CD4-positive, alpha-beta memory T cell (primary cell): ENCODE measurements at regions not wholly inside any gene's neighbourhood (a gene's known extent, or its start where the extent isn't known, plus 50 kb on each side); places are given as distances from the start of the nearest gene placed in this dataset.

Experiments used
- CTCF ChIA-PET: fragments of 350-600 bp; sonication (Branson Sonifier 250); formaldehyde crosslinking; loops from one replicate; lab custom pipeline; 2021; ENCODE audit warnings: inconsistent platforms; ENCODE audit not compliant: partially characterized antibody; lab: Charles Lee
- POLR2A ChIA-PET: fragments of 350-600 bp; sonication (Branson Sonifier 250); formaldehyde crosslinking; loops from one replicate; lab custom pipeline; 2021; ENCODE audit not compliant: partially characterized antibody; lab: Charles Lee
- DNase-seq, 5 donors: peaks; one replicate each; pipeline versions ENCODE4 v3.0.0 to v3.0.0-alpha.2; 2020 to 2022; ENCODE audit warnings: mixed read lengths in 1 of 5
- H3K27ac ChIP-seq: one replicate; pipeline ENCODE4 v1.7.0; 2013; ENCODE audit warnings: low read depth, low read length
- H3K27me3 ChIP-seq: 2 replicates; pipeline ENCODE4 v1.7.0; 2013; ENCODE audit warnings: mild to moderate bottlenecking, low read length, moderate library complexity; ENCODE audit not compliant: insufficient read depth
- H3K36me3 ChIP-seq: 2 replicates; pipeline ENCODE4 v1.7.0; 2013; ENCODE audit warnings: mild to moderate bottlenecking, low read length, moderate library complexity; ENCODE audit not compliant: insufficient read depth
- H3K4me1 ChIP-seq: 2 replicates; pipeline ENCODE4 v1.7.0; 2013; ENCODE audit warnings: mild to moderate bottlenecking, low read length, moderate library complexity; ENCODE audit not compliant: insufficient read depth
- H3K4me3 ChIP-seq, 2 donors: one replicate each; pipeline ENCODE4 v1.7.0; 2013; ENCODE audit warnings: low read length in 2 of 2, mild to moderate bottlenecking in 1 of 2
- H3K9me3 ChIP-seq, 2 donors: one replicate each; pipeline ENCODE4 v1.7.0; 2013; ENCODE audit warnings: low read length in 2 of 2, control low read depth in 1 of 2; ENCODE audit not compliant: control insufficient read depth in 1 of 2
- H3K27ac Mint-ChIP-seq, 7 donors: one replicate each; pipeline ENCODE4 v1.8.0; 2020 to 2021; ENCODE audit warnings: mixed read lengths in 7 of 7, mild to moderate bottlenecking in 6 of 7, inconsistent platforms in 3 of 7, moderate library complexity in 3 of 7
- H3K27me3 Mint-ChIP-seq, 2 donors: one replicate each; pipeline ENCODE4 v1.8.0; 2020 to 2021; ENCODE audit warnings: mixed read lengths in 2 of 2
- H3K36me3 Mint-ChIP-seq, 2 donors: one replicate each; pipeline ENCODE4 v1.8.0; 2020 to 2021; ENCODE audit warnings: mixed read lengths in 2 of 2, inconsistent platforms in 1 of 2, mild to moderate bottlenecking in 1 of 2
- H3K4me1 Mint-ChIP-seq, 4 donors: one replicate each; pipeline ENCODE4 v1.8.0; 2020 to 2021; ENCODE audit warnings: mixed read lengths in 4 of 4, mild to moderate bottlenecking in 1 of 4
- H3K4me3 Mint-ChIP-seq, 8 donors: one replicate each; pipeline ENCODE4 v1.8.0; 2020 to 2021; ENCODE audit warnings: mixed read lengths in 8 of 8, mild to moderate bottlenecking in 7 of 8, moderate library complexity in 6 of 8, inconsistent platforms in 3 of 8
- H3K9me3 Mint-ChIP-seq, 8 donors: one replicate each; pipeline ENCODE4 v1.8.0; 2020 to 2021; ENCODE audit warnings: mixed read lengths in 8 of 8, mild to moderate bottlenecking in 5 of 8, inconsistent platforms in 3 of 8, moderate library complexity in 1 of 8
- intact Hi-C: fragments of 100-400 bp; cut with micrococcal nuclease; formaldehyde crosslinking; loops from one replicate; pipeline ENCODE4 v1.15.1; 2023

GRCh38 chr5:82339792-82340191 is 61.6 kb upstream of the RPS23 start:
- POLR2A ChIA-PET, result no interaction called here
- intact Hi-C loops, result no loop called here
- no peak overlapping the region for H3K27ac Mint-ChIP-seq
- CTCF ChIA-PET, result no interaction called here
- H3K27me3 Mint-ChIP-seq, result peaks cover 8 to 11% of the 10 kb centered on the region in 2 donors
- Histone ChIP-seq H3K27ac (no peak overlapping the region), H3K4me1 (no peaks in the 10 kb centered on the region), H3K36me3 (no peaks in the 10 kb centered on the region), H3K9me3 (no peaks in the 10 kb centered on the region), H3K27me3 (no peaks in the 10 kb centered on the region), H3K4me3 (no peak overlapping the region)
- no peaks in the 10 kb centered on the region for H3K36me3 Mint-ChIP-seq
- H3K4me3 Mint-ChIP-seq, result no peak overlapping the region
- no peaks in the 10 kb centered on the region for H3K9me3 Mint-ChIP-seq
- no peak for DNase-seq
- peaks cover 0 to 1% (median 0%) of the 10 kb centered on the region in 4 donors for H3K4me1 Mint-ChIP-seq

GRCh38 chr5:82338771-82339373 is 60.7 kb upstream of the RPS23 start:
- no peaks in the 10 kb centered on the region for H3K27me3 ChIP-seq
- H3K27ac ChIP-seq, result no peak overlapping the region
- no peak overlapping the region for H3K4me3 ChIP-seq
- no peaks in the 10 kb centered on the region for H3K36me3 ChIP-seq
- intact Hi-C loops, result no loop called here
- ChIA-PET CTCF (no interaction called here), POLR2A (no interaction called here)
- no peaks in the 10 kb centered on the region for H3K9me3 ChIP-seq
- no peak for DNase-seq
- peaks cover 10% of the 10 kb centered on the region in 2 donors for H3K27me3 Mint-ChIP-seq
- H3K27ac Mint-ChIP-seq, result no peak overlapping the region
- H3K36me3 Mint-ChIP-seq, result no peaks in the 10 kb centered on the region
- peaks cover 0 to 1% (median 0%) of the 10 kb centered on the region in 4 donors for H3K4me1 Mint-ChIP-seq
- no peak overlapping the region for H3K4me3 Mint-ChIP-seq
- H3K4me1 ChIP-seq, result no peaks in the 10 kb centered on the region
- no peaks in the 10 kb centered on the region for H3K9me3 Mint-ChIP-seq

- Histone ChIP-seq H3K4me1 (no peaks in the 10 kb centered on the region), H3K27me3 (no peaks in the 10 kb centered on the region), H3K36me3 (no peaks in the 10 kb centered on the region), H3K9me3 (no peaks in the 10 kb centered on the region), H3K27ac (no peak overlapping the region), H3K4me3 (no peak overlapping the region)
- Mint-ChIP-seq H3K27ac (no peak overlapping the region), H3K36me3 (no peaks in the 10 kb centered on the region), H3K9me3 (no peaks in the 10 kb centered on the region), H3K27me3 (peaks cover 6 to 8% of the 10 kb centered on the region in 2 donors), H3K4me1 (peaks cover 0 to 1% (median 0%) of the 10 kb centered on the region in 4 donors), H3K4me3 (no peak overlapping the region)
- DNase-seq, result no peak
- intact Hi-C loops, result no loop called here
- POLR2A ChIA-PET, result no interaction called here
- CTCF ChIA-PET, result interaction anchor here (2.7 kb wide), 1 partner anchor 14 kb away, joined by 8 read pairs; no protein-coding TSS in a partner anchor
These were observed 58.8 kb upstream of the RPS23 start for GRCh38 chr5:82336959-82337351.

- Histone ChIP-seq H3K36me3 (no peaks in the 10 kb centered on the region), H3K4me3 (no peak overlapping the region), H3K27ac (no peak overlapping the region), H3K27me3 (no peaks in the 10 kb centered on the region), H3K9me3 (no peaks in the 10 kb centered on the region), H3K4me1 (no peaks in the 10 kb centered on the region)
- intact Hi-C loops, result no loop called here
- POLR2A ChIA-PET, result no interaction called here
- H3K4me3 Mint-ChIP-seq, result no peak overlapping the region
- CTCF ChIA-PET, result interaction anchor here (1.5 to 2.7 kb wide), 2 partner anchors 13 to 15 kb away, joined by 3 to 8 read pairs; no protein-coding TSS in a partner anchor
- no peaks in the 10 kb centered on the region for H3K36me3 Mint-ChIP-seq
- peaks cover 6 to 8% of the 10 kb centered on the region in 2 donors for H3K27me3 Mint-ChIP-seq
- no peak for DNase-seq
- H3K4me1 Mint-ChIP-seq, result no peaks in the 10 kb centered on the region
- H3K27ac Mint-ChIP-seq, result no peak overlapping the region
- H3K9me3 Mint-ChIP-seq, result no peaks in the 10 kb centered on the region
These were observed 58.2 kb upstream of the RPS23 start for GRCh38 chr5:82336226-82336958.

- intact Hi-C loops, result no loop called here
- Histone ChIP-seq H3K4me1 (no peaks in the 10 kb centered on the region), H3K27me3 (no peaks in the 10 kb centered on the region), H3K27ac (no peak overlapping the region), H3K9me3 (no peaks in the 10 kb centered on the region), H3K36me3 (no peaks in the 10 kb centered on the region), H3K4me3 (no peak overlapping the region)
- ChIA-PET POLR2A (no interaction called here), CTCF (interaction anchor here (0.9 to 2.7 kb wide), 3 partner anchors 13 to 22 kb away, joined by 3 to 8 read pairs (median 3); no protein-coding TSS in a partner anchor)
- Mint-ChIP-seq H3K27me3 (peaks cover 5 to 6% of the 10 kb centered on the region in 2 donors), H3K27ac (no peak overlapping the region), H3K4me3 (no peak overlapping the region), H3K36me3 (no peaks in the 10 kb centered on the region), H3K4me1 (no peaks in the 10 kb centered on the region), H3K9me3 (no peaks in the 10 kb centered on the region)
- DNase-seq, result no peak
These were observed 57.7 kb upstream of the RPS23 start for GRCh38 chr5:82335806-82336205.

GRCh38 chr5:82334856-82335255 is 56.7 kb upstream of the RPS23 start:
- H3K9me3 Mint-ChIP-seq, result no peaks in the 10 kb centered on the region
- H3K36me3 Mint-ChIP-seq, result no peaks in the 10 kb centered on the region
- Histone ChIP-seq H3K36me3 (no peaks in the 10 kb centered on the region), H3K4me1 (no peaks in the 10 kb centered on the region), H3K4me3 (no peak overlapping the region), H3K9me3 (no peaks in the 10 kb centered on the region), H3K27me3 (no peaks in the 10 kb centered on the region), H3K27ac (no peak overlapping the region)
- POLR2A ChIA-PET, result interaction anchor here (0.5 kb wide), 1 partner anchor 372 kb away, joined by 5 read pairs; no protein-coding TSS in a partner anchor
- H3K4me1 Mint-ChIP-seq, result no peaks in the 10 kb centered on the region
- no peak overlapping the region for H3K27ac Mint-ChIP-seq
- peaks cover 0 to 7% of the 10 kb centered on the region in 2 donors for H3K27me3 Mint-ChIP-seq
- no peak overlapping the region for H3K4me3 Mint-ChIP-seq
- intact Hi-C loops, result no loop called here
- DNase-seq, result no peak
- CTCF ChIA-PET, result interaction anchor here (0.9 to 2.7 kb wide), 3 partner anchors 14 to 21 kb away, joined by 3 to 8 read pairs (median 3); no protein-coding TSS in a partner anchor

- peaks cover 1 to 7% of the 10 kb centered on the region in 2 donors for H3K27me3 Mint-ChIP-seq
- Histone ChIP-seq H3K9me3 (no peaks in the 10 kb centered on the region), H3K4me1 (no peaks in the 10 kb centered on the region), H3K27ac (no peak overlapping the region), H3K36me3 (no peaks in the 10 kb centered on the region), H3K27me3 (no peaks in the 10 kb centered on the region), H3K4me3 (no peak overlapping the region)
- H3K9me3 Mint-ChIP-seq, result no peaks in the 10 kb centered on the region
- intact Hi-C loops, result no loop called here
- H3K4me3 Mint-ChIP-seq, result no peak overlapping the region
- no peak for DNase-seq
- ChIA-PET CTCF (interaction anchor here (2.7 kb wide), 1 partner anchor 17 kb away, joined by 8 read pairs; no protein-coding TSS in a partner anchor), POLR2A (no interaction called here)
- H3K27ac Mint-ChIP-seq, result no peak overlapping the region
- no peaks in the 10 kb centered on the region for H3K36me3 Mint-ChIP-seq
- no peaks in the 10 kb centered on the region for H3K4me1 Mint-ChIP-seq
These were observed 56.0 kb upstream of the RPS23 start for GRCh38 chr5:82334085-82334692.
